ENCODE measurements at regions not wholly inside any gene's neighbourhood (a gene's known extent, or its start where the extent isn't known, plus 50 kb on each side); places are given as distances from the start of the nearest gene placed in this dataset.

DNA sequence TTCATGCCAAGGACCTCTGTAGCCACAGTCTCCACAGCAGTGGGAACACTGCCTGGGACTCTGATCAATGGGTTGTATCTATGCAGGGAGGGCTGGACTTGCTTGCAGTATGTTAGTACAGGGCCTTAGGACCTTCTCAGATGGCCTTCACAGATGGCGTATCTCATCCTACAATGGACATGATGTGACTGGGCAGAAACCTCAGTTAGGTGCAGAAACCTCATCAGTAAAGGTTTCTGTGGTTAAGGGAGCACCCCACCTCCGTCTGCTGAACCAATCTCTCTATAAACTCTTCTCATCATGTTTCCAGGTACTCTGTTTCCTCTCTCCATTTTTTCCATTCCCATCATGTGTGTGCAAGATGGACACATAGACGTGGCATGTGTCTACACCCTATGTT is 154.9 kb downstream of the EVX1 start:
- no peak overlapping the region for H3K27ac ChIP-seq
- Mint-ChIP-seq H3K27ac (no peak overlapping the region), H3K4me1 (no peaks in the 10 kb centered on the region), H3K4me3 (no peak overlapping the region), H3K27me3 (ENCODE audit: insufficient read depth, low read depth) (peaks cover 5% of the 10 kb centered on the region), H3K36me3 (no peaks in the 10 kb centered on the region), H3K9me3 (peaks cover 1% of the 10 kb centered on the region)
- no peak overlapping the region for H2AFZ ChIP-seq (replicated peaks)
- no peaks in the 10 kb centered on the region for H3K27me3 ChIP-seq
- TF ChIP-seq, protein P1, sequence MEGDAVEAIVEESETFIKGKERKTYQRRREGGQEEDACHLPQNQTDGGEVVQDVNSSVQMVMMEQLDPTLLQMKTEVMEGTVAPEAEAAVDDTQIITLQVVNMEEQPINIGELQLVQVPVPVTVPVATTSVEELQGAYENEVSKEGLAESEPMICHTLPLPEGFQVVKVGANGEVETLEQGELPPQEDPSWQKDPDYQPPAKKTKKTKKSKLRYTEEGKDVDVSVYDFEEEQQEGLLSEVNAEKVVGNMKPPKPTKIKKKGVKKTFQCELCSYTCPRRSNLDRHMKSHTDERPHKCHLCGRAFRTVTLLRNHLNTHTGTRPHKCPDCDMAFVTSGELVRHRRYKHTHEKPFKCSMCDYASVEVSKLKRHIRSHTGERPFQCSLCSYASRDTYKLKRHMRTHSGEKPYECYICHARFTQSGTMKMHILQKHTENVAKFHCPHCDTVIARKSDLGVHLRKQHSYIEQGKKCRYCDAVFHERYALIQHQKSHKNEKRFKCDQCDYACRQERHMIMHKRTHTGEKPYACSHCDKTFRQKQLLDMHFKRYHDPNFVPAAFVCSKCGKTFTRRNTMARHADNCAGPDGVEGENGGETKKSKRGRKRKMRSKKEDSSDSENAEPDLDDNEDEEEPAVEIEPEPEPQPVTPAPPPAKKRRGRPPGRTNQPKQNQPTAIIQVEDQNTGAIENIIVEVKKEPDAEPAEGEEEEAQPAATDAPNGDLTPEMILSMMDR (IDR thresholded peaks at IDR 0.05): no peak
- TF ChIP-seq EZH2 (IDR thresholded peaks at IDR 0.05) (no peak), EZH2phosphoT487 (IDR thresholded peaks at IDR 0.05) (no peak)
- H3K4me2 ChIP-seq: no peak overlapping the region
- no peak overlapping the region for H3K9ac ChIP-seq
- H3K4me3 ChIP-seq: no peak overlapping the region
- no peaks in the 10 kb centered on the region for H3K36me3 ChIP-seq
- no peaks in the 10 kb centered on the region for H4K20me1 ChIP-seq (ENCODE audit: low read depth)
- no peaks in the 10 kb centered on the region for H3K9me3 ChIP-seq (ENCODE audit: low read depth)
- H3K79me2 ChIP-seq (ENCODE audit: low read depth): no peaks in the 10 kb centered on the region
- no peaks in the 10 kb centered on the region for H3F3A ChIP-seq (ENCODE audit: low read depth)
- H3K4me1 ChIP-seq: no peaks in the 10 kb centered on the region
- no peak for DNase-seq (ENCODE audit: low spot score)

DNA sequence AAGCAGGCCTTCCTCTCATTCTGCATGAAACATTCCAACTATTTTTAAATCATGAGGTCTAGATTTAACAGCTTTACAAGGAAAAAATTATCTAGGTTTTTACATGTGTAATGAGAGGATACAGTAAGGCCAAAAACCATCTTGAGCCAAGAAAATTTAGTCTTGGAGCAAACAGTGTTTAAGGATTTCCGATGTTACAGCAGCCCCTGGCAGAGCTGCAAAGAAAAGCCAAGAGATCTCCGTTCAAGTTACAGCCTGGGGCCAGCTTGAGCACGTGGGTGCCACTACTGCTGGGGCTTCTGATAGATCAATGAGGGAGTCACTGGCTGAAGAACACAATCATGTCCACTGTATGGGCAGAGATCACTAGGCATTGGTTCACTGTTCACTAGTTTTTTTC is 156.2 kb downstream of the EVX1 start:
- DNase-seq (ENCODE audit: low spot score): no peak
- Histone ChIP-seq H4K20me1 (ENCODE audit: low read depth) (no peaks in the 10 kb centered on the region), H3K4me2 (no peak overlapping the region), H3K27me3 (no peaks in the 10 kb centered on the region), H3K27ac (no peak overlapping the region), H3K9ac (no peak overlapping the region), H3K4me3 (no peak overlapping the region), H3K4me1 (no peaks in the 10 kb centered on the region), H2AFZ (replicated peaks) (no peak overlapping the region), H3K79me2 (ENCODE audit: low read depth) (no peaks in the 10 kb centered on the region), H3K36me3 (no peaks in the 10 kb centered on the region), H3F3A (ENCODE audit: low read depth) (no peaks in the 10 kb centered on the region), H3K9me3 (ENCODE audit: low read depth) (no peaks in the 10 kb centered on the region)
- Mint-ChIP-seq H3K4me1 (no peaks in the 10 kb centered on the region), H3K4me3 (no peak overlapping the region), H3K27ac (no peak overlapping the region), H3K36me3 (no peaks in the 10 kb centered on the region), H3K9me3 (peaks cover 2% of the 10 kb centered on the region), H3K27me3 (ENCODE audit: insufficient read depth, low read depth) (peaks cover 5% of the 10 kb centered on the region)
- TF ChIP-seq EZH2 (IDR thresholded peaks at IDR 0.05) (no peak), EZH2phosphoT487 (IDR thresholded peaks at IDR 0.05) (no peak)
- TF ChIP-seq, protein P1 (IDR thresholded peaks at IDR 0.05): no peak

DNA sequence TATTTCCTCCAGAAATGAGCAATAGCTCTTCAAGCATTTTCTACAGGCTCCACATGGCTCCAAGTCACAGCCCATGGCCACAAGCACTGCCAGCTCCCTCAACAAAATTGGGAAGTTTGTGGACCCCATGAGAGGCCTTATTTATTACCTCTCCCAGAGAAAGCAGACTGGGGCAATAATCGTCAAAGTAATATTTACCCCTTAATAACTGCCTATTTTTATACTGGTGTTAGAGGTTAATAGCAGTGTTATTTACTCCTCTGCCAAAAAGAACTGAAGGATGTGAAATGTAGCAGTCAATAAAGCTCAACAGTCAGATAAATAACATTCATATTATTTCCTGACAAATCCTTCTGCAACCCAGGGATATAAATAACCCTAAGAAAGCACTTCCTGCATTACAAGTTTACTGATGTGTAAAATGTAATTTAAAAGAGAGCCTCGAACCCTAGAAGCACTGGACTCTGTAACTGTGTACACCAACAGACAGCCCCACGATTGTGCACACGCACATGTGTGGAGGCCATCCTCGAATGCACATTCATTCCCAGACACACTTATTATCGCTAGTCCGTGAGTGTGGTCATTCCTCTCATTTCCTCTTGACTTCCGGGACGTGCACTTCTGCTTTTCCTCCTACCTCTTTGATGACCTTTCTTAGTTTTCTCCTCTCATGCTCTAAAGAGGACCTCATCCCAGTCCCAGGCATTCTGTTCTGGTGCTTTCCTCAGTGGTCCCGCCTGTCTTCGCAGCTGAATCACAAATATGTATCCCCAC is 157.4 kb downstream of the EVX1 start:
- Histone ChIP-seq H3K27me3 (no peaks in the 10 kb centered on the region), H3K4me3 (no peak overlapping the region), H3K79me2 (ENCODE audit: low read depth) (no peaks in the 10 kb centered on the region), H3K4me1 (no peaks in the 10 kb centered on the region), H3K27ac (no peak overlapping the region), H3K9ac (no peak overlapping the region), H3K36me3 (no peaks in the 10 kb centered on the region), H3K4me2 (no peak overlapping the region), H3F3A (ENCODE audit: low read depth) (no peaks in the 10 kb centered on the region), H2AFZ (replicated peaks) (no peak overlapping the region), H4K20me1 (ENCODE audit: low read depth) (no peaks in the 10 kb centered on the region), H3K9me3 (ENCODE audit: low read depth) (no peaks in the 10 kb centered on the region)
- no peak for DNase-seq (ENCODE audit: low spot score)
- Mint-ChIP-seq H3K9me3 (peaks cover 2% of the 10 kb centered on the region), H3K4me3 (no peak overlapping the region), H3K36me3 (no peaks in the 10 kb centered on the region), H3K4me1 (no peaks in the 10 kb centered on the region), H3K27ac (no peak overlapping the region), H3K27me3 (ENCODE audit: insufficient read depth, low read depth) (peaks cover 5% of the 10 kb centered on the region)
- no peak for TF ChIP-seq EZH2phosphoT487 (IDR thresholded peaks at IDR 0.05)
- no peak for TF ChIP-seq EZH2 (IDR thresholded peaks at IDR 0.05)
- TF ChIP-seq, protein P1 (IDR thresholded peaks at IDR 0.05): no peak

Data from neural progenitor cell (in vitro differentiated cells).